Suppressor macrophage treated with lipopolysaccharide for 1 hour (primary cell): ENCODE measurements at regions not wholly inside any gene's neighbourhood (a gene's known extent, or its start where the extent isn't known, plus 50 kb on each side); places are given as distances from the start of the nearest gene placed in this dataset.

Source experiments
- DNase-seq, 3 donors: peaks; one replicate each; pipeline ENCODE4 v3.0.0-alpha.2; 2020 to 2022

- DNase-seq = no peak
Measured at GRCh38 chr5:29780401-29780800, 1413.1 kb upstream of the CDH6 start.

- no peak for DNase-seq
Measured at GRCh38 chr5:29779141-29779540, 1414.3 kb upstream of the CDH6 start.

- no peak for DNase-seq
Measured at GRCh38 chr5:29777373-29777772, 1416.1 kb upstream of the CDH6 start.

GRCh38 chr5:29770936-29771335 is 1422.5 kb upstream of the CDH6 start:
- DNase-seq = no peak

- DNase-seq = no peak
Measured at GRCh38 chr5:29769474-29769873, 1424.0 kb upstream of the CDH6 start.

- no peak for DNase-seq
Measured at GRCh38 chr5:29758986-29759421, 1434.5 kb upstream of the CDH6 start.

- no peak for DNase-seq
Measured at GRCh38 chr5:29750453-29750852, 1443.0 kb upstream of the CDH6 start.

GRCh38 chr5:29744618-29745017 is 1448.9 kb upstream of the CDH6 start:
- DNase-seq = no peak

GRCh38 chr5:29720954-29721353 is 1472.5 kb upstream of the CDH6 start:
- no peak for DNase-seq

- no peak for DNase-seq
Measured at GRCh38 chr5:29719171-29719570, 1474.3 kb upstream of the CDH6 start.

- no peak for DNase-seq
Measured at GRCh38 chr5:29715167-29715566, 1478.3 kb upstream of the CDH6 start.

GRCh38 chr5:29702875-29703274 is 1490.6 kb upstream of the CDH6 start:
- DNase-seq = no peak

GRCh38 chr5:29701600-29701999 is 1491.9 kb upstream of the CDH6 start:
- DNase-seq = no peak

GRCh38 chr5:29697785-29698414 is 1495.6 kb upstream of the CDH6 start:
- DNase-seq = no peak

- no peak for DNase-seq
Measured at GRCh38 chr5:29697278-29697677, 1496.2 kb upstream of the CDH6 start.

- DNase-seq = no peak
Measured at GRCh38 chr5:29672678-29673077, 1520.8 kb upstream of the CDH6 start.

- no peak for DNase-seq
Measured at GRCh38 chr5:29662876-29663275, 1530.6 kb upstream of the CDH6 start.

- no peak for DNase-seq
Measured at GRCh38 chr5:29654954-29655353, 1538.5 kb upstream of the CDH6 start.

GRCh38 chr5:29649321-29649720 is 1544.2 kb upstream of the CDH6 start:
- DNase-seq = no peak

- DNase-seq = no peak
Measured at GRCh38 chr5:29642601-29643000, 1550.9 kb upstream of the CDH6 start.

GRCh38 chr5:29614206-29614605 is 1579.3 kb upstream of the CDH6 start:
- no peak for DNase-seq

GRCh38 chr5:29588236-29588635 is 1605.2 kb upstream of the CDH6 start:
- DNase-seq = no peak

- DNase-seq = no peak
Measured at GRCh38 chr5:29587832-29588231, 1605.7 kb upstream of the CDH6 start.

GRCh38 chr5:29568028-29568427 is 1625.5 kb upstream of the CDH6 start:
- no peak for DNase-seq

- DNase-seq = no peak
Measured at GRCh38 chr5:29561564-29561963, 1631.9 kb upstream of the CDH6 start.

GRCh38 chr5:29550523-29550922 is 1643.0 kb upstream of the CDH6 start:
- DNase-seq = no peak
